ENCODE measurements at regions not wholly inside any gene's neighbourhood (a gene's known extent, or its start where the extent isn't known, plus 50 kb on each side); places are given as distances from the start of the nearest gene placed in this dataset.

GRCh38 chr5:67925511-67925910 lies 290.0 kb upstream of the PIK3R1 start:
- TF ChIP-seq SNAI2 (CRISPR knock-in tag; IDR thresholded peaks at IDR 0.05) (no peak), ARNTL (CRISPR knock-in tag; IDR thresholded peaks at IDR 0.05; ENCODE audit: borderline replicate concordance, low read depth) (no peak), PATZ1 (CRISPR knock-in tag; IDR thresholded peaks at IDR 0.05; ENCODE audit: borderline replicate concordance) (no peak), ZNF565 (CRISPR knock-in tag; conservative IDR thresholded peaks at IDR 0.05; ENCODE audit: low read depth) (no peak), ZFP30 (CRISPR knock-in tag; IDR thresholded peaks at IDR 0.05) (no peak)

Measured in SK-N-SH treated with all-trans-retinoic acid at 6 μM for 48 hours (cell line).